HG03045 (cell line): ENCODE measurements at regions not wholly inside any gene's neighbourhood (a gene's known extent, or its start where the extent isn't known, plus 50 kb on each side); places are given as distances from the start of the nearest gene placed in this dataset.

ENCODE experiments used
- ATAC-seq: cut with Tn5 transposase; IDR thresholded peaks from one replicate; pipeline ENCODE4 v1.9.1; 2021; ENCODE audit warnings: mild to moderate bottlenecking, moderate library complexity; ENCODE audit not compliant: unreplicated experiment

DNA sequence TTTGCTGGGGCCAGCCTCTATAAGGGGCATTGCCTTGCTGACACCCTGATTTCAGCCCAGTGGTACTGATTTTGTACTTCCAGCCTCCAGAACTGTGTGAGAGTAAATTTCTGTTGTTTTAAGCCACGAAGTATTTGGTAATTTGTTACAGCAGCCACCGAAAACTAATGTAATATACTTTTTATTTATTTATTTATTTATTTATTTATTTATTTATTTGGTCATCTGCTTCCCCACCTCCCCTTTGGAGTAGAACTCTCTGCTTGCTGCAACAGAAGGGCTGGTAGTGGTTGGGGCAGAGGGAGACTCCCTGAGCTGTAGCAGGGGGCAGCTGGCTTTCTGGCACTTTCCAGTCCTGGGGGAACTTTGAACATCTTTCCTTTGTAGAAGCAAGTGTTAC is 128.4 kb upstream of the RAG2 start:
- no peak for ATAC-seq

DNA sequence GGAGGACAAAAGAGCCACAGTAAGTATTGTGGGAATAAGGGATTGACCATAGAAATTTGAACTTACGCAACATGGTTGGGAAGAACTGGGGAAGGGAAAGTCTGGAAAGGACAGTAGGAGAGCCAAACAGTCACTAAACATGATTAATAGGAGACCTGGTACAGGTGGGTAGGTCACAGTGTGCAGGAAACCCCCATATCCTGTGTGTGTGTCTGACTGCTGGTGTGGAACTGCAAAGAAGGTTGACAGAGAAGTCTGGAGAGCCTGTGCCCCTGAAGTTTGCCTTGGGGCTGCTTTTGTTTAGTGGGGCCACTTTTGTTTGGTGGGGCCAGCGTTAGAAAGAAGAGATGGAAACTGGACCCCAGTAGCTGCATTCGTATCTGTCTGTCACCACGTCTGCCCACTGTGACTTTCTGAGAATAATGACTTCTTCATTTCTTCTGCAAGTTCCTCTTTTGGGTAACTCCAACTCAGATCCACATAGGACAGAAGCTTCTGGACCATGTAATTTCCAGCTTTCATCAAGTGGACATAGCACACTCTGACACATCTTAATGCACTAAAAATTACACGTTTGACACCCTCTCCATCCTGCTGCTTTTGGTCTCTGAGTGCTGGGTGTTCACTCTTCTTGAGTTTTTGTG is 126.8 kb upstream of the RAG2 start:
- peak; percentile 77 for ATAC-seq

DNA sequence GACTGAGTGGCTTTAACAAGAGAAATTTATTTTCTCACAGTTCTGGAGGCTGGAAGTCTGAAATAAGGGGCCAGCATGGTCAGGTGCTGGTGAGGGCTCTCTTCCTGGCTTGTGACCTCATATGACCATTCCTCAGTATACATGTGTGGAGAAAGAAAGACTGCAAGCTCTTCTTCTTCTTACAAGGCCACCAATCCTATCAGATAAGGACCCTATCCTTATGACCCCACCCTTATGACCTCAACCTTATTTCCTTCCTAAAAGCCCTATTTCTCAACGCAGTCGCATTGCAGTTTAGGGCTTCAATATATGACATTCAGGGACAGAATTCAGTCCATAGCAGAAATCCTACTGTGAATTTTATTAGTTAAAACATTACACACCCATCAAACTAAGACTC is 124.4 kb upstream of the RAG2 start:
- ATAC-seq = no peak

DNA sequence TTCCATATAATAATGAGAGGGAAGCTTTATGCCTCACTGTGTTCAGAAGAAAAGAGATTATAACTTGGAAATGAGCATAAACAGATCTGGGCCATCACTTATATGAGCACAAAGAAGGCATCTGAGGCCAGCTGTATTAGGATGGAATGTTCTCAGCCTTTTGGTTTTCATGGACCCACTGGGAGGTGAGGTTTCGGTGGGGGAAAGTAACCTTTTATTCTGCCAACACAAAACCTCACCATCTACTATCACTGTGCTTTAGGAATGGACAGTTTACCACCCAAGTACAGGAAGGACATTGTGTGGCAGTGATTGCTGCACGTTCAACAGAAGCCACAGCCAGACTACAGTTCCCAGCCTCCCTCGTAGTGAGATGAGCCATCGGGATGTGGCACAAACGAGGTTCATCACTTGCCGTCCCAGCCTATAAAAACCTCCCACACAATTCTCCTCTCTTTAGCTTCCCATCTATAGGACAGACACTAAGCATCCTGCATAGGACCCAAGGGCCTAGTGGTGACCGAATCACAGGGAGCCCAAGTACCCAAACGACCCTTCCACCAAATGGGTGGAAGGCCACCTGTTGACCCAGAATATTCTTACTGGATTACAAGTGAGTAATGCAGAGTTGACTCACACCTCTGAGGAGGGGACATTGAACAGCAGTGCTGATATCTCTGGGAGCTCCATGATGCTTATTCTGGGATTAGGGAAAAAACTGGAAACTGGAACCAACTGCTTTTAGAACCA is 121.5 kb upstream of the RAG2 start:
- no peak for ATAC-seq

GRCh38 chr11:36718451-36718850 is 120.4 kb upstream of the RAG2 start:
- no peak for ATAC-seq

DNA sequence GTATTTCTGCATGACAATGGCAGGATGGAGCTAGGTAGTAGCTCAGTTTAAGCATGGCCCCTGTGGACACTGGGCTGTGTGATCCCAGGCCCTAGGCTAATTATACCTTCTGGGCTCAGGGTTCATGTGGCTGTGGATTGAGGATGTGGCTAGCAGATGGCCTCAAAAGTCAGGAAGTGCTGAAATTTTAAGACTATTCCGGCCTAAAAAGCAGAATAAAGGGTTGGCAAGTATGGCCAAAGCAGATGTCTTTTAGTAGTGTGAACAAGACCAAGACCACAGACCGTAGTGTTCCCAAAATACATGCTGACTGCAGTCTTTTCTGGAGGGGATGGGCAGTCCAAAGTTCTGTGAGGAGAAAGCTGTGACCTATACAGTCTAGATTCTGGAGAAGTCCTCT is 115.7 kb upstream of the RAG2 start:
- ATAC-seq = no peak

GRCh38 chr11:36711104-36711825 is 113.2 kb upstream of the RAG2 start:
- ATAC-seq = no peak
